ENCODE measurements at regions not wholly inside any gene's neighbourhood (a gene's known extent, or its start where the extent isn't known, plus 50 kb on each side); places are given as distances from the start of the nearest gene placed in this dataset.

DNA sequence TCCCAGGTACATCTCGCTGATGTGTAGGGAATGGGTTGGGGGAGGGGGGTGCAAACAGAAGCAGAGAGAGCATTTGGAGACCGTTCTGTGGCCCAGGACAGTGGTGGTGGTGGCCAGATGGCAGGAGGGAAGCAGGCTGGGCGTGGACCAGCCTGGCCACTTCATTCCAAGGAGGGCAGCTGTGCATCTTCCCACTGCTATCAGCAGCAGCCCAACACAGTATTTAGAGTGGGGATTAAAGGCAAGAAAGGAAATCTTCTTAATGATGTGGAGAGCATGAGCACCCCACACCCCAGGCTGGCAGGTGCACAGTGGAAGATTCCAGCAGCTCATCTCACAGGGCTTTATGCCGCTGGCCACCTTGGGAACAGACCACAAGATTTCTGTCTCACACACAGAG is 198.7 kb downstream of the NPHP4 start:
- H3K4me3 ChIP-seq (ENCODE audit: low read depth in 1 of 2, low read length in 2 of 2) = no peak overlapping the region
- no peak overlapping the region for H3K27ac ChIP-seq (ENCODE audit: low read length)
- no peaks in the 10 kb centered on the region for H3K27me3 ChIP-seq (ENCODE audit: low read depth, low read length)
- H3K4me1 ChIP-seq (ENCODE audit: control insufficient read depth in 1 of 2, insufficient read depth in 2 of 2, low read length in 2 of 2) = no peaks in the 10 kb centered on the region
- no peaks in the 10 kb centered on the region for H3K9me3 ChIP-seq (ENCODE audit: control insufficient read depth in 1 of 2, low read length in 2 of 2)
- no peaks in the 10 kb centered on the region for H3K36me3 ChIP-seq (ENCODE audit: control insufficient read depth in 1 of 2, insufficient read depth in 2 of 2, low read length in 2 of 2)

DNA sequence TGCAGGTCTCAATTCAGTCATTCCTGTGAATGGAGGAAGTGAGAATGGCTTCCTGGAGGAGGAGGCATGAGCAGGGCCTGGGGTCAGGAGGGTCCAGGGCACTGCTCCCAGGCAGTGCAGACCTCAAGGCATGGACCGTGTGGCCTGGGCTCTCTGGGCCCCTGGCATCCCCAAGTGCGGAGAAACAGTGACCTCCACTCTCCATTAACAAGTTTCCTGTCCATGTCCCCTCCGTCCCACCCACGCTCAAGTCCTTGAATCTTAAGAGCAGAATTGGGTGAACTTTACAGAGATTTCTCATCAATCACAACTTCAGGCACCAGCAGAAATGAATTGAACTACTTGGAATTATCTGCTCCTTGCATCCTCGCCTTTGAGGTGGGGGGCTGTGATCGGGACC is 211.1 kb downstream of the NPHP4 start:
- Histone ChIP-seq H3K9me3 (ENCODE audit: control insufficient read depth in 1 of 2, low read length in 2 of 2) (no peaks in the 10 kb centered on the region), H3K36me3 (ENCODE audit: control insufficient read depth in 1 of 2, insufficient read depth in 2 of 2, low read length in 2 of 2) (no peaks in the 10 kb centered on the region), H3K27me3 (ENCODE audit: low read depth, low read length) (no peaks in the 10 kb centered on the region), H3K4me3 (ENCODE audit: low read depth in 1 of 2, low read length in 2 of 2) (no peak overlapping the region), H3K4me1 (ENCODE audit: control insufficient read depth in 1 of 2, insufficient read depth in 2 of 2, low read length in 2 of 2) (no peaks in the 10 kb centered on the region), H3K27ac (ENCODE audit: low read length) (no peak overlapping the region)

DNA sequence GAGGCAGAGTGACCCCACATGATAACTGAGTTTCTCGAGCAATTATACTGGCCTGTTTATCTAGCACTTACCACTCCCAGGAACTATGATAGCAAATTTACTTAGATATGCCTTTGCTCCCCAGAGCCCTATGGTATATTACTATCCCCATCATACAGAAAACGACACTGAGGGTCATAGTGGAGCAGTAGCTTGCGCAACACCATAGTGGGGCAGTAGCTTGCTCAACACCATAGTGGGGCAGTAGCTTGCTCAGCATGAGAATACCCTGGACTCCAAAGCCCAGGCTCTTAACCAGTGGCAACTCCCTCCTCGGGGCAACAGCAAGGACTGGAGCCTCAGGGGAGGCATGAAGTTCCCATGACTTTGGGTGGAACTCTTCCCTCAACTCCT is 211.9 kb downstream of the NPHP4 start:
- H3K4me3 ChIP-seq (ENCODE audit: low read depth in 1 of 2, low read length in 2 of 2) = no peak overlapping the region

DNA sequence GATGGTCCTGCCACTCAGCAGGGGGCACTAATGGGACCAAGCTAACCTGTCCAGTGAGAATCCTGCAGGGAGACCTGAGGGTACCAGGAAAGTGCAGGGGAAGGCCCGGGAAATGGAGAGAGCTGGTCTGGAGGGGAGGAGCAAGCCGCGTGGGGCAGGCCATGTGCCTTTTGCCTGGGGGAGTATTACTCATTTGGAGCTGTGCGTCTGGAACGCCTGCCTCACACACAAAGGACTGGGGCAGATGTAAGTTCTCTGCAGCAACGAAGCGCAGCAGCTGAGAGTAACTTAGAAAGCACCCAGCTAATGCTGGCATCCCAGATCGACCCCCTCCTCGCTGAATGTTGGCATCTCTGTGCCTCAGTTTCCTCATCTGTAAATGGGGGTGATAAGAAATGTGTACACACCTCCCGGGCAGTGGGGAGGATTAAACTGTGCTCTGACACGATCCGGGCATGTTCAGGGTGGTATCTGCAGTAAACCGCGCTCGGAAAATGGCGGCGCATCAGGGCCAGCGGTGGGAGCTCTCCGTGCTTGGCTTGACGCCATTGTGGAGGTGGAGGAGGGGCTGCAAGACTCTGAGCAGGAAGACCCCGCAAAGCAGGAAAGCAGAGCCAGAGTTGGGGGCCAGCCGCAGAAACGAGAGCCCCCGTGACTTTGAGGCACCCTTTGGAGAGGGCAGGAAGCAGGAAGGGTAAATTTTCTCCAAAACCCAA is 212.5 kb downstream of the NPHP4 start:
- no peaks in the 10 kb centered on the region for H3K9me3 ChIP-seq (ENCODE audit: control insufficient read depth in 1 of 2, low read length in 2 of 2)
- no peaks in the 10 kb centered on the region for H3K4me1 ChIP-seq (ENCODE audit: control insufficient read depth in 1 of 2, insufficient read depth in 2 of 2, low read length in 2 of 2)
- H3K27me3 ChIP-seq (ENCODE audit: low read depth, low read length) = no peaks in the 10 kb centered on the region
- no peak overlapping the region for H3K4me3 ChIP-seq (ENCODE audit: low read depth in 1 of 2, low read length in 2 of 2)
- no peak overlapping the region for H3K27ac ChIP-seq (ENCODE audit: low read length)
- H3K36me3 ChIP-seq (ENCODE audit: control insufficient read depth in 1 of 2, insufficient read depth in 2 of 2, low read length in 2 of 2) = no peaks in the 10 kb centered on the region

More for the DNA sequence above, 211.9 kb downstream of the NPHP4 start:
- no peaks in the 10 kb centered on the region for H3K27me3 ChIP-seq (ENCODE audit: low read depth, low read length)
- H3K9me3 ChIP-seq (ENCODE audit: control insufficient read depth in 1 of 2, low read length in 2 of 2) = no peaks in the 10 kb centered on the region
- no peaks in the 10 kb centered on the region for H3K36me3 ChIP-seq (ENCODE audit: control insufficient read depth in 1 of 2, insufficient read depth in 2 of 2, low read length in 2 of 2)
- H3K4me1 ChIP-seq (ENCODE audit: control insufficient read depth in 1 of 2, insufficient read depth in 2 of 2, low read length in 2 of 2) = no peaks in the 10 kb centered on the region
- no peak overlapping the region for H3K27ac ChIP-seq (ENCODE audit: low read length)

DNA sequence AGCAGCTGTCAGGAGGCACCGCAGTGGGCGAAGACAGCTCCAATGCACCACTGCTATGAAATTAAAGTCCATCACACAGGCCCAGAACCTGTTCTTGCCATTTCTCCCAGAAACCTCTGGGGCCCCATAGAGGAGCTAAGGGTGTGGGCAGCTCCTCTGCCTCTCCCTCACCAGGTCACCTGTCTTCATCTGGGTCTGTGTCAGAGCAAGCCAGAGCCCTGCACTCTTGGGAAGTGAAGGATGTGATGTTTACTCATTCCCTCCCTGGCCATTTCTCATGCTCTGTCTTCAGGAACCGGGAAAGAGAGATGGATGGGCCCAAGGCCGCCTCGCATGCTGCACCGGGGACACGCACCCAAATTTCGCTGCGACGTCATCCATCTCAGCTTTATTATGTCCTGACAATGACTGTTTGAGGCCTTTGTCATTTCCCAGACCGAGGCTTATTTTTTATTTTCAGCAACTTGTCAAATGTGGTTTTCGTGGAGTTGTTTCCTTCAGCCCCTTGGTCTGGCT is 216.1 kb downstream of the NPHP4 start:
- Histone ChIP-seq H3K4me1 (ENCODE audit: control insufficient read depth in 1 of 2, insufficient read depth in 2 of 2, low read length in 2 of 2) (peaks cover 0 to under 1% of the 10 kb centered on the region in 2 donors), H3K36me3 (ENCODE audit: control insufficient read depth in 1 of 2, insufficient read depth in 2 of 2, low read length in 2 of 2) (no peaks in the 10 kb centered on the region), H3K27me3 (ENCODE audit: low read depth, low read length) (no peaks in the 10 kb centered on the region), H3K4me3 (ENCODE audit: low read depth in 1 of 2, low read length in 2 of 2) (no peak overlapping the region), H3K27ac (ENCODE audit: low read length) (no peak overlapping the region), H3K9me3 (ENCODE audit: control insufficient read depth in 1 of 2, low read length in 2 of 2) (no peaks in the 10 kb centered on the region)

DNA sequence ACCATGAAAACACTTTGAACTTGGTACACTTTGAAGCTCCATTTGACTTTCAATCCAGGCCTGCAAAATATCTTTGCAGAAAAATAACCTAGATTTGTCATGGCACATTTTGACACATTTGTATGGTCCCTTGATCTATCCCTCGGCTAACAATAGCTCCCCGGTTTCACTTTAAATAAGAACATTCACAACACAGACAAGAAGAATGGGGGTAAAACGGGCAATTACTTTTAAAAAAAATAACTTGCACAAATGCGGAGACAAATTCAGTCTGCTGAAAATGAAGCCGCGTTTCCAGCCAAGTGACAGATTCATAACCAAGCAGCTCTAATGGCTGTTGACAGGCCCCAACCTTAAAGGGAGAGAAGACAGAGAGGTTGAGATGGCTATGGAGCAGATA is 218.2 kb downstream of the NPHP4 start:
- no peak overlapping the region for H3K4me3 ChIP-seq (ENCODE audit: low read depth in 1 of 2, low read length in 2 of 2)
- H3K36me3 ChIP-seq (ENCODE audit: control insufficient read depth in 1 of 2, insufficient read depth in 2 of 2, low read length in 2 of 2) = no peaks in the 10 kb centered on the region
- H3K4me1 ChIP-seq (ENCODE audit: control insufficient read depth in 1 of 2, insufficient read depth in 2 of 2, low read length in 2 of 2) = peaks cover 0 to 6% of the 10 kb centered on the region in 2 donors
- H3K27ac ChIP-seq (ENCODE audit: low read length) = no peak overlapping the region
- H3K9me3 ChIP-seq (ENCODE audit: control insufficient read depth in 1 of 2, low read length in 2 of 2) = no peaks in the 10 kb centered on the region
- no peaks in the 10 kb centered on the region for H3K27me3 ChIP-seq (ENCODE audit: low read depth, low read length)

DNA sequence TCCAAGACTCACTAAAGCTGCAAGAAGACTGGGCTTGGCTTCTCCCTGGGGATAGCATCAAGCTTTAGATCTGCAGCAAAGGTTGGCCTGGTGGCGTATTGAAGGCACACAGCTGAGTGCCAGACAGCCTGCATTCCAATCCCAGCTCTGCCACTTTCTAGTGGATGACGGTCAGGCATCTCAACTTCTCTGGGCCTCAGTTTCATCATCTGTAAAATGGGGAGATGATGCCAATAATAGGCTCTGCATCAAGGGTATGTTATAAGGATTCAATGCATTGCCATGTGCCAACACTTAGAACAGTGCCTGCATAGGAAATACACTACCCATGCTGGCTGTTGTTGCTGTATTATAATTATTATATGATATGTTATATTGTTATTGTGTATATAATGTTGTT is 220.4 kb downstream of the NPHP4 start:
- no peak overlapping the region for H3K27ac ChIP-seq (ENCODE audit: low read length)

DNA sequence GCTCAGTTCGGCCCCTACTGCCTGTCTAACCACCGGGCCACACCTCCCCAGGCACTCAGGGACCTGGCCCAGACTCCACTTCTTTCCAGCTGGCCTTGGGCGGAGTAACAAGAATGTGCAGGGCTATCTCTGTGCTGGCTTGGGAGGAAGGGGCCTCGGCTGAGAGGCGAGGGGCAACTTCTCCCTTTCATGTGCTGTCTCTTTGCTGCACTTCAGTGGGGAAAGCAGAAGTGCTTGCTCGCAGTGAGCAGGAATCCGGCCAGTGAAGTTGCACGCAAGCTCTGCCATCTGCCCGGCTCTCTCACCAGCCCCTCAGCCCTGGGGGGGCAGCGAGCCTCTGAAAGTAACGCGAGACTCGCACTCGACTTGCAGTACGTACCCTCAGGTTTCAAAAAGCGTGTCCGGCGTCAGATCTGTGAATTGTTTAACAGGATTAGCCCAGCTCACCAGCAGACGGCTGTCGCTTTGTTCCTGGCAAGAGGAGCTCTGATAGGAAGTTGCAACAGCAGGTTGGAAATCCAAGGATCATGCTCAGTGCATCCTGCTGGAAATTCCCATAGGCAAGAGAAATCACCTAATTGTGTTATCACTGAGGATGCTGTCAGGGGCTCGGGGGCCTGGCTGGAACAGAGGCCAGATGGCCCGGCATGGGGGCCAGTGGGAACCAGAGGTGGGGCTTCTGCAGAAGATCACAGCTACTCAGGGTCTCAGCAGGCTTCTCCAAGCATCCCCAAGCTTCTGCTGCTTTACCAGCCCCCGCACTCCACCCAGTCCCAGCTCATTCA is 221.1 kb downstream of the NPHP4 start:
- peaks cover 0 to 6% of the 10 kb centered on the region in 2 donors for H3K4me1 ChIP-seq (ENCODE audit: control insufficient read depth in 1 of 2, insufficient read depth in 2 of 2, low read length in 2 of 2)
- no peak overlapping the region for H3K27ac ChIP-seq (ENCODE audit: low read length)
- no peaks in the 10 kb centered on the region for H3K36me3 ChIP-seq (ENCODE audit: control insufficient read depth in 1 of 2, insufficient read depth in 2 of 2, low read length in 2 of 2)
- H3K27me3 ChIP-seq (ENCODE audit: low read depth, low read length) = peaks cover 5% of the 10 kb centered on the region
- peak overlapping the region; percentile 2 to 9 for H3K4me3 ChIP-seq (ENCODE audit: low read depth in 1 of 2, low read length in 2 of 2)
- H3K9me3 ChIP-seq (ENCODE audit: control insufficient read depth in 1 of 2, low read length in 2 of 2) = no peaks in the 10 kb centered on the region

More for the DNA sequence above, 220.4 kb downstream of the NPHP4 start:
- Histone ChIP-seq H3K4me3 (ENCODE audit: low read depth in 1 of 2, low read length in 2 of 2) (no peak overlapping the region), H3K4me1 (ENCODE audit: control insufficient read depth in 1 of 2, insufficient read depth in 2 of 2, low read length in 2 of 2) (peaks cover 0 to 6% of the 10 kb centered on the region in 2 donors), H3K9me3 (ENCODE audit: control insufficient read depth in 1 of 2, low read length in 2 of 2) (no peaks in the 10 kb centered on the region), H3K27me3 (ENCODE audit: low read depth, low read length) (peaks cover 5% of the 10 kb centered on the region), H3K36me3 (ENCODE audit: control insufficient read depth in 1 of 2, insufficient read depth in 2 of 2, low read length in 2 of 2) (no peaks in the 10 kb centered on the region)

DNA sequence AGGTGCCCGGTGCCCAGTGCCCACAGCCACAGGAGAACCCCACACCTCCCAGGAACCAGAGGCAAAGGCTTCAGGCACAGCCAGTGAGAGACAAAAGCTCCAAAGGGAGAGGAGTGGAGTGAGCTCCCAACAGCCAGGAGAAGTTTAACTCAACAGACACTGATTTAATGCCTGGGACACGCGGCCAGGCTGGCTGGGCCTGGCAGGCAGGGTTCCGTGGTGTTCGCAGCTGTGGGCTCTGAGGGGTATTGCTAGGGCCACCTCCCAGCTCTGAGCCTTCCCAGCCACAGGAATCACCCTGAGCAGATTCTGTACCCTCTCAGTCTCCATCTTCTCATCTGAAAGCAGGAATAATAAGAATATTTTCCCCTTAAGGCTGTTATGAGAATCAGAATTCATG is 222.5 kb downstream of the NPHP4 start:
- peaks cover 5% of the 10 kb centered on the region for H3K27me3 ChIP-seq (ENCODE audit: low read depth, low read length)
- H3K4me3 ChIP-seq (ENCODE audit: low read depth in 1 of 2, low read length in 2 of 2) = no peak overlapping the region
- peaks cover 0 to 6% of the 10 kb centered on the region in 2 donors for H3K4me1 ChIP-seq (ENCODE audit: control insufficient read depth in 1 of 2, insufficient read depth in 2 of 2, low read length in 2 of 2)
- H3K9me3 ChIP-seq (ENCODE audit: control insufficient read depth in 1 of 2, low read length in 2 of 2) = no peaks in the 10 kb centered on the region
- no peak overlapping the region for H3K27ac ChIP-seq (ENCODE audit: low read length)
- no peaks in the 10 kb centered on the region for H3K36me3 ChIP-seq (ENCODE audit: control insufficient read depth in 1 of 2, insufficient read depth in 2 of 2, low read length in 2 of 2)

DNA sequence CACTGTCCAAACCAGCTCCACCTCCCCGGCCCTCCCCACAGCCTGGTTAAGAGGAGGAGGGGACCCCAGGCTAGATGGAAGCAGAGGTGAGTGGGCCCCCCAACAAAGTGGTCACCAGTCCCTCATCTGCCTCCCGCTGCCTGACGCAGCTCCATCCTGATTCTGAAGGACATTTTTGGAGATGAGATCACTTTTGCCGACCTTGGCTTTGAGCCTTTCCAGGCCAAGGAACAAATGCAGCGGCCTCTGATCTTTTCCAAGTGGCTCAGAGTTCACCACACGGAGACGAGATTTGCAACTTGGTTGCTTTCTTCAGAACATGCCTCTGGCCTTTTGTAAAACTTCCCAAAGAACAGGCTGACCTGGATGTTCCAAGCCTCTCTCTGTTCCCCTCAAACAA is 223.1 kb downstream of the NPHP4 start:
- no peak overlapping the region for H3K4me3 ChIP-seq (ENCODE audit: low read depth in 1 of 2, low read length in 2 of 2)
- H3K27ac ChIP-seq (ENCODE audit: low read length) = no peak overlapping the region
- no peaks in the 10 kb centered on the region for H3K9me3 ChIP-seq (ENCODE audit: control insufficient read depth in 1 of 2, low read length in 2 of 2)
- H3K36me3 ChIP-seq (ENCODE audit: control insufficient read depth in 1 of 2, insufficient read depth in 2 of 2, low read length in 2 of 2) = no peaks in the 10 kb centered on the region
- H3K4me1 ChIP-seq (ENCODE audit: control insufficient read depth in 1 of 2, insufficient read depth in 2 of 2, low read length in 2 of 2) = peaks cover 0 to 6% of the 10 kb centered on the region in 2 donors
- peaks cover 5% of the 10 kb centered on the region for H3K27me3 ChIP-seq (ENCODE audit: low read depth, low read length)

DNA sequence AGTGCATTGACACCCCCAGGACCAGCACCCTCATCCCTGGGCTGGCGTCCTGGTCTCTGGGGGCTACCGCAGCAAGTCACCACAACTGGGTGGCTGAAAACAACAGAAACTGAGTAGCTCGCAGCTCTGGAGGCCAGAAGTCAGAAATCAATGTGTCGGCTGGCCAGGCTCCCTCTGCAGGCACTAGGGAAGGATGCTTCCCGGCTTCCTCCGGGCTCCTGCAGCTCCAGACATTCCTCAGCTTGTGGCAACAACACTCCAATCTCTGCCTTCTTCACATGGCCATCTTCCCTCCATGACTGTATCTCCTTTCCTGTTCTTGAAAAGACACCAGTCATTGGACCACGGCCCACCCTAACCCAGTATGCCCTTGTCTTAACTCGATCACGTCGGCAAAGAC is 224.2 kb downstream of the NPHP4 start:
- H3K27me3 ChIP-seq (ENCODE audit: low read depth, low read length) = peaks cover 5% of the 10 kb centered on the region
- H3K4me3 ChIP-seq (ENCODE audit: low read depth in 1 of 2, low read length in 2 of 2) = no peak overlapping the region
- H3K27ac ChIP-seq (ENCODE audit: low read length) = no peak overlapping the region
- H3K4me1 ChIP-seq (ENCODE audit: control insufficient read depth in 1 of 2, insufficient read depth in 2 of 2, low read length in 2 of 2) = peaks cover 0 to 6% of the 10 kb centered on the region in 2 donors
- H3K9me3 ChIP-seq (ENCODE audit: control insufficient read depth in 1 of 2, low read length in 2 of 2) = peaks cover 0 to 9% of the 10 kb centered on the region in 2 donors
- H3K36me3 ChIP-seq (ENCODE audit: control insufficient read depth in 1 of 2, insufficient read depth in 2 of 2, low read length in 2 of 2) = no peaks in the 10 kb centered on the region

Measured in muscle layer of duodenum (tissue), 2 donors.